ENCODE measurements at regions not wholly inside any gene's neighbourhood (a gene's known extent, or its start where the extent isn't known, plus 50 kb on each side); places are given as distances from the start of the nearest gene placed in this dataset.
"Not testable (repeated sequence)": the region's sequence is repeated elsewhere in the genome, so short reads cannot be mapped to it uniquely, and the experiment has no call there.

DNA sequence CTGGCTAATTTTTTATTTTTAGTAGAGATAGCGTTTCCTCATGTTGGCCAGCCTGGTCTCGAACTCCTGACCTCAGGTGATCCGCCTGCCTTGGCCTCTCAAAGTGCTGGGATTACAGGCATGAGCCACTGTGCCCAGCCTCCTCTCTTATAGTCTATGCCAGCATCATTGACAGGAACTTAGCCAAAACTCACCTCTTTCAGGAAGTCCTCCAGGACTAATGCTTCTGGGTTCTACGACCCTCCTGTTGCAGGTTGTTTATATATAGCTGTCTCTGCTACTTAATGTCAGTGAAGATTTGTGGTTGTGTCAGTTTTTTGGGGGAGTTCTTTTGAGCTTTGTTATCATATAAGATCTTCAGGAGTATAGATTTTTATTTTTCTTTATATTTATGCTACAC is 112.1 kb upstream of the CDC42EP3 start:
- no peak for DNase-seq

DNA sequence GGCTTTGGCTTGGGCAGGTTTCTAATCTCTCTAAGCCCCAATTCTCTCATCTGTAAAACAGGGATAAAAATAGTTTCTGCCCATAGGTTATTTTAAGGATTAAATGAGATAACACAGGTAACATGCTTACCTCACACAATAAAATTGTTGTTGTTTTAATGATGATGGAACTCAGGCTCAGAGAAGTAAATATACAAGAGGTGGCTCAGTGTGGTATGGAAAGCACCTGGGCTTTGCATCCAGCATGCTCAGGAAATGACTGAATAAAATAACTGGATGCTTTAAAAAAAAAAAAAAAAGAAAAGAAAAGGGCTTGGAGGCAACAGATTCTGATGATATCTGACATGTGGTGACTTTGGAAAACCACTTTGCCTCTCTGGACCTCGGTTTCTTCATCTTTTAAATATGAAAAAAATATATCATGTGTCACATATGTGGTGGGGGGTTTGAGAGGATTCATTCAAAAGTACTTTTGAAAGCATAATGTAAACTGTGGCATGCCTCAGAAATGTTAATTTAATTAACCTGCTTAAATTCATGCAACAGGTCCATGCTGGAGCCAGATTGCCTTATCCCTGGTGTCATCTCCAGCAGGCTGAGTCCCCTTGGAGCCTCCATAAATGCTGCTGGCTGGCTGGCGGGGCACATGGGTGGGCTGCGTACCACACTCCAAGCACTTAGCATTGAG is 112.8 kb upstream of the CDC42EP3 start:
- DNase-seq = no peak

DNA sequence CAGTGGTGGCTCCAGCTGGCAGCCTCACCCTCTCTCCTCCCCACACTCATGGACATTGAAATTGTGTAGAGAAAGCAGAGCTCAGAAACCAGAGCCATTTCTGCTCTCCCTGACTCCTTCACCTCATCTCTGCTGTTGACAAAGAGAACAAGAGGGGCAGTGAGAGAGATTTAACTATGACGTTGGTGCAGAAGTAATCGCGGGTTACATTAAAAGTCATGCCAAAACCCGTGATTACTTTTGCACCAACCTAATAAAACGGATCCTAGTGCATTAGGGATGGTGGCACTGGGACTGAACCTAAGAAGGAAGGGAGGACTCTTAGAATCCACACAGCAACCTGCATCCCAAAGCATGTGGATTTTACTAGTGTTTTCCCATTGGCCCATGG is 113.3 kb upstream of the CDC42EP3 start:
- no peak for DNase-seq

DNA sequence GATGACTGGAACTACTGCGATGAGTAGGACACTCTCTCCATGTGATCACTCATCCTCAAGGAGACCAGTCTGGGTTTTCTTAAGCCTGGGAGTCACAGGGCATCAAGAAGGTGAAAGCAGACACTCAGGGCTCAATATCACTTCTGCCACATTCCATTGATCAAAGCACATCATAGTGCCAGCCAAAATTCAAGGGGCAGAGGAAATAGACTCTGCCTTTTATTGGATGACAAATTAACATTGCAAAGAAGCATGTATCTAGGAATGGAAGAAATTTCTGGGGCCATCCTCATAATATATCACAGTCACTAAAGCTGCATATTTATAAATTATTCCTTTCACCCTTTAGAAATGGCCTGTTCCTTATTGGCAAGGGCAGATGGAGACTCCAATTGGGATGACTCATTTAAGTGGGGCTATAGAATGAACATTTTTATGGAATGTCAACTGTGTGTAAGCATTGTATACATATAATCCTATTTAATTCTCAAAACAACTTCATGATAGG is 114.8 kb upstream of the CDC42EP3 start:
- no peak for DNase-seq

DNA sequence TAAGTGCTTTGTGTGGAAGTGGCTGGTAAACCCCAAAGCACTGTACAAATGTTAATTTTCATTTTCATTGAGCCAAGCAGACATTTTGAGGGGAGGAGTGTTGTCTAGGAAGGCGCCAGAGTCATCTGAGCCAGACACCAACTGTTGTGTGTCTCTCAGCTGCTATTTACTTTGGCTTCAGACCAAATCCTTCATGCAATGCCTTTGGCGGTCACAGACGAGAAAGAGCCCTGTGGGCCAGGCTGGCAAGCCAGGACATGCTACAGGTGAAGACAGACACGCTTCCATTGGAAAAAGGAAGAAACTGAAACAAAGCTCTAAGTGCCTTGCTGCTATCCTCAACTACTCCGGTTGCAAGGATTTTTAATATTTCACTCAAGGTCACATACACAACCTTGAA is 115.4 kb upstream of the CDC42EP3 start:
- no peak for DNase-seq

DNA sequence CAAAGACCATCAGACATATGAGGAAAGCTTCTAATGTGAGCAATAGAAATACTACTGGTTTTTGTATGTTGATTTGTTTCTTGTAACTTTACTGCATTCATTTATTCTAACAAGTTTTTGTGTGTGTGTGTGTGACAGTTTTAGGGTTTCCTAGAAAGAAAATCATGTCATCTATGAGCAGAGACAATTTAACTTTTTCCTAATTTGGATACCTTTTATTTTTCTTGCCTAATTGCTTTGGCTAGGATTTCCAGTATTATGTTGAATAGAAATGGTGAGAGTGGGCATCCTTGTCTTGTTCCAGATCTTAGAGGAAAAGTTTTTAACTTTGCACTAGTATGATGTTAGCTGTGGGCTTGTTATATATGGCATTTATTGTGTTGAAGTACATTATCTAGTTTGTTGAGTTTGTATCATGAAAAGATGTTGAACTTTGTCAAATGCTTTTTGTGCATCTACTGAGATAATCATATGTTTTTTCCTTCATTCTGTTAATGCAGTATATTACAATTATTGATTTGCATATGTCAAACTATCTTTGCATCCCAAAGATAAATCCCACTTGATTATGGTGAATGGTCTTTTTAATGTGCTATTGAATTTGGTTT is 117.3 kb upstream of the CDC42EP3 start:
- DNase-seq = no peak

DNA sequence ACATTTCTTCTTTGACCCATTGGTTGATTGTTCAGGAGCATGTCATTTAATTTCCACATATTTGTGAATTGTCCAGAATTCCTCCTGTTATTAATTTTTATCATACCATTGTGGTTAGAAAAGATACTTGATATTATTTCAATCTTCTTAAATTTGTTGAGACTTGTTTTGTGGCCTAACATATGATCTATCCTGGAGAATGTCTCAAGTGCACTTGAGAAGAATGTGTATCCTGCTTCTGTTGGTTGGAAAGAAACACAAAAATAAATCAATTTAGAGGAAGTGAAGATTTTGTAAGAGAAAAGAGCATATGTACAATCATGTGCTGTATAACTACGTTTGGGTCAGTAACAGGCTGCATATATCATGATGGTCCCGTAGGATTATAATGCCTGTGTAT is 118.6 kb upstream of the CDC42EP3 start:
- no peak for DNase-seq

DNA sequence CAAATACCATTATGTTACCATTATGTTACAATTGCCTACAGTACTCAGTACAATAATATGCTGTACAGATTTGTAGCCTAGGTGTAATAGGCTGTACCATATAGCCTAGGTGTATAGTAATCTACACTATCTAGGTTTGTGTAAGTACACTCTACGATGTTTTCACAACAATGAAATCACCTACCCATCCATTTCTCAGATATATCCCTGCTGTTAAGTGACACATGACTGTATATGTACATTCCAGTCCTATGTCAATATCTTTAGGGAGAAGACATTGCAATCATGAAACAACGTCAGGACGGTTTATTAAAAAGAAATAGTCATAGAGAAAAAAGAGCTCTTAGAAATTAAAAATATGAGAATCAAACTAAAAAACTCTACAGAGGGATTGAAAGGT is 119.0 kb upstream of the CDC42EP3 start:
- no peak for DNase-seq

DNA sequence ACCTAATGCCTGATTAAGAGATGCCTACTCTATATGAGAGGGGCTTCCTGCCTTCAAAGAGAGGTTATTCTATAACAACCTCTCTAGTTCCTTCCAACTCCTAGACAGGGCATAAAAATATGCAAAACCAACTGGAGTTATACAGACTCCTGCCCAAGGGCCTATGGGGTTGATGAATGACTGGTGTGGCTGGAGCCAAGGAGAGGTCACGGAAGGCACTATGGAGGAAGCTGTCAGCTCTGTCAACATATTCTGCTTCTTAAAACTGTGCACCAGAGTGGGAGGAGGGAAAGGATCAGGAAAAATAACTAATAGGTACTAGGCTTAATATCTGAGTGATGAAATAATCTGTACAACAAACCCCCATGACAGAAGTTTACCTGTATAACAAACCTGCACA is 120.9 kb upstream of the CDC42EP3 start:
- no peak for DNase-seq

DNA sequence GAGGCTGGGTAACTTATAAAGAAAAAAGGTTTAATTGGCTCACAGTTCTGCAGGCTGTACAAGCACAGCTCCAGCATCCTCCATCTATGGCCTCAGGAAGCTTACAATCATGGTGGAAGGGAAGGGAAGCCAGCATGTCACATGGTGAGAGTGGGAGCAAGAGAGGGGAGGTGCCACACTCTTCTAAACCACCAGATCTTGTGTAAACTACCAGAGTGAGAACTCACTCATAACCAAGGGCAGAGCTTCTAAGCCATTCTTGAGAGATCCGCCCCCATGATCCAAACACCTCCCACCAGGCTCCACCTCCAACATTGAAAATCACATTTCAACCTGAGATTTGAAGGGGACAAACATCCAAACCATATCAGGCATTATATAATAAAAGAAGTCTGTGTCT is 121.6 kb upstream of the CDC42EP3 start:
- DNase-seq = no peak

DNA sequence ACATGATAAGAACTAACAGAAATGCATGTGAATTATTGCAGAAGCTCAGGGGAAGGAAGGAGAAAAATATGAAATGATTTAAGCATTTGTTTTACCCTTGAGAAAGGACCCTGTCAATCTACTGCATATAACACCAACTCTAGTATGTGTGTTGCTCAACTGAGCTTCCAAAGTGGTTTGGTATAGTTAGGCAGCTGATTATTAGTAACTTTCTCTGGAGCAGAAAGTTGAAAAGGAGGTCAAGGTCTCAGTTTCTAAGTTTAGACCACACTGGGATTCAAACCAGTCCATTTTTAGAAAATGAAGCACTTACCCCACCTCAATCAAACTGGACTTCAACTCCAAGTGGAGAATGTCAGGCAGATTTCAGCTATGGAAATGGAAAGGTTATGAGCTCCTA is 123.3 kb upstream of the CDC42EP3 start:
- no peak for DNase-seq

DNA sequence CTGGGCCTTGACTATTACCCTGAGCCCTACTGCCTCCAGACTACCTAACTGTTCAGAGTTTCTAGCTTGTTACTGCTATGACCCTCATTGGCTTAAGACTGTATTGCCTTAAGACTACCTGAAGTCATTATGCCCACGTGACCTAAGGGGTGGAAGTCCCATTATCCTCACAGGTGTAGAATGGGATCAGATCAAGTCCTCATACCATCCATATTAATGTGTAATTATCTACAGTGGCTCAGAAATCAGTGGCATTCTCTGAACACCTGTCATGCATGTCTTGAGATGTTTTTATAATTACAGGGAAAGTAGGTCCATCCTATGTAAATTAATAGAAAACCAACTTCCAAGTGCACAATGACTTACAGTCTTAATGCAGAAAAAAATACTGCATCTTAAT is 124.0 kb upstream of the CDC42EP3 start:
- no peak for DNase-seq

DNA sequence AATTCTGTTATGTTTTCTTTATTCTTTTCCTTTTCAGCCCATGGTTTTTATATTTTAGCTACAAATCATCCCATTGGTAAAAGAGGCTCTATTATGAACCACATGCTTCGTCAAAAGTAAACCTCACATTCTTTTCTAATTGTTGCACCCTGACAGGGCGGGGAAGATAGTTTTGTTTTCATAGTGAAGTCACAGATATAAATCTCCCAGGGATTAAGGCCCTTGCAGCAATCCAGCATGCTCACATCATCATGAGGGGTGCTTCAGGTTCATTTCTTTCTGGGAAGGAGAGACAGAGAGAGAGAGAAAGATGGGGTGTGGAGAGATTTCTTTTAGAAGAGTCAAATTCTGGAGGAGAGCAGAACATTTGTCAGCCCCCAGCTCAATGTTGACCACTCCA is 124.5 kb upstream of the CDC42EP3 start:
- no peak for DNase-seq

DNA sequence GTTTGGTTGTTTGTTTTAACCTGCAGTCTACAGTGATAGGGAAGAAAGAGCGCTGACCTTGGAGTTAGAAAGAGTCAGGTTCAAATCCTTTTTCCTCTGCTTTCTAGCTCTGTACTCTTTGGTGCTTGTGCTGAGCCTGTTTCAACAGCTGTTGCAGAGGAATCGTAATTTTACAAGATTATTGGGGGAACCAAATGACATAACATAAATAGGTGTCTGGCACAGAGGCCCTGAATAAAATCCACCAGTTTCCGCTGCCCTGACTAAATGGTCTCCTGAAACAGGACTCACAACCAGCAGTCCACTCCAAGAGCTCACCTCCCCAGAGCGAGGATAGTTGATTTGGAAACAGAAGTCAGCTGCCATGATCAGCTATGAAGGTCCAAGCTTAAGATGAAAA is 125.0 kb upstream of the CDC42EP3 start:
- DNase-seq = no peak

DNA sequence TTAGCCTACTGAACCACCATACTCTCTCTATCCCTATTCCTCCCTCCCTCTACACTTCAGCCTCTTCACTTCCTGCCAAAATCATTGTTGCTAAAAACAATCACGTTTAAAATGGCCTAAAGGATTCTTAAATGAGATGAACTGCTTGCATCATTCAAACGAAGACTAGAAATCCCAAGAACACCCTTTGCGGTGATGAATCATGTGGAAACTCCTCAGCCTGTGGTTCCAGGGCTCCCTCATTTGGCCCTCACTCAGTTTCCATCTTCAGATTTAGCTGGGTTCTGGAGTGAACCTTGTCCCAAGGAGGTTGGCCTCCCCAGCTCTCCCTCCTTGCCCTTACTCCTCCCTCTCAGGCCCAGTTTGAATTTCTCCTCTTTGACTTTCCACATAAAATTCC is 125.6 kb upstream of the CDC42EP3 start:
- no peak for DNase-seq

DNA sequence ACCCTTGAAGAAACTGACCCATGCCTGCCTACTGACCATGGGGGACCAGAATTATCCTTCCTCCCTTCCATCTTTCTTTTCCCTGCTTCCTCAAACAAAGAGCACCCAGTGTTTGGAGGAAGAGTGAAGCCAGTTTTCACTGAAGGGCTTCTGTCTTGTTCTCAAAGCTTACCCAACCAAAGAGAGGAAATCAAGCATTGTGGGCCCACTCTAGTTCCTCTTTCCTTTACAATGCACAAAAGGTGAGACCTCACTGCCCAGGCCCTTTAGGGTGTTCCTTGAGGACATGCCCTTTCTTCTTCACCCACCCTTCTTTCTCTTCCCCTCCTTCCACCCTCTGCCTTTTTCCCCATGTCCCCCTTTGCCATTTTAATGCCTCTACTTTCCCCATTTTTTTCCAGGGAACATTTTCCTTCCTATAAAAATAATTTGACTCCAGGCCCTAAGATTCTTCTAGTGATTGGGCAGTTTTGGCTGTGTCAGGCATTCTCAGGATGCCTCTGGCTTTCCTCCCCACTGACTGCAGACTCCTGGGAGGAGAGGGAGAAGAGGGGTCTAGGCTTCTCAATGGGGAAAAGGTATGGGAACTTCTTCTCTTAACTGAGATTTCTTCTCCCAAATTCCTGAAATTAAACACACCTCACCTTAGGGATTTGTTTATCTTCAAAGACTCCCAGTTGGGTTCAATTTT is 126.6 kb upstream of the RMDN2 start:
- peak; percentile 48 for DNase-seq

DNA sequence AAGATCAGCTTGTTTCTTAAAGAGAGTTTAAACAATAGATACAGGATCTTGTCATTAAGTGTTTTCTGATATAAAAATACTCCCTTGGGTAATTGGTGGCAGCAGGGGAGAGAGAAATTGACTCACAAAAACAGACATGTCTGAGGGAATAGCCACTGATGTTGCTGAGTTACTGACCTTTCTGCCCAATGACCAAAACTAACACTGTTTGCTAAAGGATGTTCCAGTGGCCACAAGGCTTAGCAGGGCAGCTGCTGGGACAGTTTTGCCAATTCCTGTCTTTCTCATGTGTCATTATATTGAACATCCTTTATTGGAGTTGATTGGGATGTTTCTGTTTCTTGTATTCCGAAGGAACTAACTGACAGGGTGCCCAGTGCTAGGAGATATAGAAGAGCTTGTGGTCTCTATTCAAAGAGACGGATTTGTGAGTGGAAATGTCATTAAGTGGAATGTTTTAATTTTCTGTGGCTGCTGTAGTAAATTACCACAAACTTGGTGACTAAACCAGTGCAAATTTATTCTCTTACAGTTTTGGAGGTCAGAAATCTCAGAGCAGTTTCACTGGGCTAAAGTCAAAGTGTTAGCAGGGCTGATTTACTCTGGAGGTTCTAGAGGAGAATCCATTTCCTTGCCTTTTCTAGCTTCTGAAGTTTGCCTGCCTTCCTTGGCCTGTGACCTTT is 124.8 kb upstream of the RMDN2 start:
- DNase-seq = no peak

DNA sequence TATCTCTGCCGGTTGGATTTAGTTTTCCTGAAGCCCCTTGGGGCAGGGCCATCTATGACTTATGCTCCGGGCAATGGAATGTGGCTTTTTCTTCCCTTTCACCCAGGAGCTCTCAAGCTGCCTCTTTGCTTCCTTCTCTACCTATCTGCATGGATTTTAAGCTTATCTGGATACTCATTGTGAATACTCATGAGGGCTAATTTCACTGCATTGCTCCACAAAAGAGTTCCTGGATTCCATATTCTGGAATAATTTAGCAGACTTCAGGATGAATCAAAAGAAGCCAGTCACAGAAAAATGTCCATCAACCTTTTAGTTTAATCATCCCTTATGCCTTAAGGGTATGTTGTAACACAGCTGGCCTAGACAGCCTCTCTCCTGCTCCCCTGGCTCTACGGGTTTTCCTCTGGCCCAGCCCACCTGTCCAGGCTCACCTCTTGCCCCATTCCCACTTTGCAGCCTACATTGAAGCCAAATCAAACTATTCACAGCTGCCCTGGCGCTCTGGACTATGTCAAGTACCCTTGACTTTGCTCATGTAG is 122.8 kb upstream of the RMDN2 start:
- no peak for DNase-seq

DNA sequence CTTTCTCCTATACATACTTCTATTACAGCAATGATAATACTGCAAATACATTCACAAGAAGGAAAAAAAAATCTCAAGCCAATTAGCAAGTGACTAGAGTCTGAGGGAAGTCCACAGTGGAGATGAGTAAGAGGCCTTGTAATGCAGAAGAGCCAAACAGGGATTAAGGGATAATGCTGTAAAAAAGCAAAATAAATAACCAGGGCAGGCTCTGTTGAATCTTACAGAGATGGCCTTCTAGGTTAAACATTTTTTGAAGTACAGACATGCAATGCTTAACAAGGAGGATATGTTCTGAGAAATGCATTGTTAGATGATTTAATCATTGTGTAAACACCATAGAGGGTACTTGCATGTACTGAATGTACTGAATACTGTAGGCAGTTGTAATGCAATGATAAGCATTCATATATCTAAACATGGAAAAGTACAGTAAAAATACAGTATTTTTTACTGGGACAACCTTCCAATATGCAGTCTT is 122.1 kb upstream of the RMDN2 start:
- DNase-seq = no peak

DNA sequence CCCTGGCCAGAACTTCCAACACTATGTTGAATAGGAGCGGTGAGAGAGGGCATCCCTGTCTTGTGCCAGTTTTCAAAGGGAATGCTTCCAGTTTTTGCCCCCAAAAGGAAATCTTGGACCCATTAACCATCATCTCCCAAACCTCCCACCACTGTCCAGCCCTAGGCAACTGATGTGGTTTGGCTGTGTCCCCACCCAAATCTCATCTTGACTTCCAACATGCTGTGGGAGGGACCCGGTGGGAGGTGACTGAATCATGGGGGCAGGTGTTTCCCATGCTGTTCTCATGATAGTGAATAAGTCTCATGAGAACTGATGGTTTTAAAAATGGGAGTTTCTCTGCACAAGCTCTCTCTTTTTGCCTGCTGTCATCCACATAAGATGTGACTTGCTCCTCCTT is 119.1 kb upstream of the RMDN2 start:
- DNase-seq = not testable (repeated sequence)

DNA sequence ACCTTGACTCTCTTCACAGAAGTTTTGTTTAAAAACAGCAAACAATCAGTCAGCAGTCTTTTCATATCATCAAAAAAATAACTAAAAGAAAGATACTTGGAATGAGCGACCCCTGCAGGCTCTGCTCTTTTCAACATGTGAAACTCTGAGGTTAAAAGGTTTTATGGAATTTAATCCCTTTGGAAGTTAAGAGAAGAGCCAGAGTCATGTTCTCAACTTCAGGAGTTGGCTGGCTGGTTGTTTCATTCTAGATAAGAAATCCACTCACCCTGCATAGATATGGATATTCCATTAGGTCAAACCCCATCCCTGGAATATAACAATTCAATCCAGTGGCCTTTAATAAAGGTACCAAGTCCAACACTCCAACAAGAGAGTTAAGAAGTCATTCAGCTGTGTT is 115.6 kb upstream of the RMDN2 start:
- peak; percentile 54 for DNase-seq

DNA sequence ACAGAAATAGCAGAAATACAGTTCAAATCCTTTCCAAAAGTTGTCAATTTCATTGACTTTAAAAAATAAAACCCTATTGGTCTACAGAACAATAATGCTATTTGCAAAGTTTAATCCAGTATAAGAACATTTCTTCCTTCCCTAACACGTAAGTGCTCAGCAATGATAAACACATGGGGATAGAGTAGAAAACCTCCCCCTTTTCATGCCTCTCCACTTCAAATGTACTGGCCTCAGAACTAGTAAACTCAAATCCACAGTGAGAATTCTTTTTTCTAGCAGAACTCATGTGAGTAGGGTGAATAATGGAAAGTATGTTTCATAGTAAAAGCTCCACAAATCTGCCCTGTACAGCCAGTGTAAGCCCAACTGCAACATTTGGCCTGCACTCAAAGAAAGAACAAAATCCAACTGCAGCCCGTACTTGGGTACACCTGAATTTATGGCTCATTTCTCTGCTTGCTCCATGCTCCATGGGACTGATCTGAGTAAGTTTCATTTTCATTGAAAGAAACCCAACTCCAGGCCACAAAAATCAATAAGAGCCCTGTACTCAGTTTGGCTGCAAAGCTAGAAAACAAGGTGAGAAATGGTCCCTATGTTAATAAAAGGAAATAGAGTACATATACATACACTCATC is 115.0 kb upstream of the RMDN2 start:
- no peak for DNase-seq

DNA sequence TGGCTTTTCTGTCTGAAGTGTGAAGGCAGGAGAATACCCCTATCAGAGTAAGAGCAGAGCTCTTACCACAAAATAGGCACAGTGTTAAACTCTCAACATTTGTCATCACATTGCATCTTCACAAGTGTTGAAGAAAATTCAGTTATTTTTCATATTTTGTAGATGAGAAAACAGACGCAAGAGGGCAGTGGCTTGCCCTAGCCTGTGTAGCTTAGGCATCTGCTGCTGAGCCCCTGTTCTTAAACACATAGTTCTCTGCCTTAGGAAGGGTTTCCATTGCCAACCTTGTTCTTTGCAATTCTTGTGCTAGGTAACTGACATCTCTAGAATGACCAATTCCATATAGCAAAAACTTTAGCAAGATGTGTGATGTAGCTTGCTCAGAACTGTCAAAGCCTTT is 112.7 kb upstream of the RMDN2 start:
- no peak for DNase-seq
